ENCODE measurements at regions not wholly inside any gene's neighbourhood (a gene's known extent, or its start where the extent isn't known, plus 50 kb on each side); places are given as distances from the start of the nearest gene placed in this dataset.

- H3K4me1 ChIP-seq (ENCODE audit: control insufficient read depth in 1 of 2, insufficient read depth in 1 of 2, low read depth in 1 of 2, low read length in 1 of 2), result no peaks in the 10 kb centered on the region
- no peak overlapping the region for H3K27ac ChIP-seq
- peaks cover 6% of the 10 kb centered on the region for H3K27me3 ChIP-seq
- no peaks in the 10 kb centered on the region for H3K36me3 ChIP-seq
- H3K4me3 ChIP-seq (ENCODE audit: low read depth in 1 of 2, low read length in 1 of 2), result no peak overlapping the region
- TF ChIP-seq CTCF (IDR thresholded peaks at IDR 0.05), result no peak
- H3K9me3 ChIP-seq, result no peaks in the 10 kb centered on the region
These were observed 282.7 kb upstream of the ADGRL2 start for GRCh38 chr1:81517987-81518386.

GRCh38 chr1:81513796-81514354, 286.9 kb upstream of the ADGRL2 start:
- Histone ChIP-seq H3K27ac (no peak overlapping the region), H3K4me1 (ENCODE audit: control insufficient read depth in 1 of 2, insufficient read depth in 1 of 2, low read depth in 1 of 2, low read length in 1 of 2) (no peaks in the 10 kb centered on the region), H3K36me3 (no peaks in the 10 kb centered on the region), H3K27me3 (peaks cover 6% of the 10 kb centered on the region), H3K4me3 (ENCODE audit: low read depth in 1 of 2, low read length in 1 of 2) (no peak overlapping the region), H3K9me3 (no peaks in the 10 kb centered on the region)
- no peak for TF ChIP-seq CTCF (IDR thresholded peaks at IDR 0.05)

GRCh38 chr1:81512252-81513003, 288.3 kb upstream of the ADGRL2 start:
- no peaks in the 10 kb centered on the region for H3K27me3 ChIP-seq
- no peak overlapping the region for H3K4me3 ChIP-seq (ENCODE audit: low read depth in 1 of 2, low read length in 1 of 2)
- H3K36me3 ChIP-seq, result no peaks in the 10 kb centered on the region
- H3K9me3 ChIP-seq, result no peaks in the 10 kb centered on the region
- TF ChIP-seq CTCF (IDR thresholded peaks at IDR 0.05), result no peak
- H3K4me1 ChIP-seq (ENCODE audit: control insufficient read depth in 1 of 2, insufficient read depth in 1 of 2, low read depth in 1 of 2, low read length in 1 of 2), result no peaks in the 10 kb centered on the region
- no peak overlapping the region for H3K27ac ChIP-seq

DNA sequence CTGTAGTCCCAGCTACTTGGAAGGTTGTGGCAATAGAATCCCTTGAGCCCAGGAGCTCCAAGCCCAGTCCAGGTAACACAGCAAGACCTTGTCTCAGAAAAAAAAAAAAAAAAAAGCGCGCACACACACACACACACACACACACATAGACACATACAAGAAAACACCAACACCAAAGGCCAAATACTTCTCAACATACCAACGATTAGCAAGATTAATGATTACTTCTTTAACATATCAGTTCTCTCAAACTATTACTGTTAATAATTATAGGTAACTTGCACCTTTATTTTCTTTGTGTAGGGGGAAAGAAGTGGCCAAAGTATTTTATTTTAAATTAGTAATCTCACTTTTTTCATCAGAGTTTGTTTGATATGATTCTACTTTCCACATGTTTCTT, 289.5 kb upstream of the ADGRL2 start:
- H3K4me1 ChIP-seq (ENCODE audit: control insufficient read depth in 1 of 2, insufficient read depth in 1 of 2, low read depth in 1 of 2, low read length in 1 of 2), result no peaks in the 10 kb centered on the region
- H3K27ac ChIP-seq, result no peak overlapping the region
- no peaks in the 10 kb centered on the region for H3K27me3 ChIP-seq
- no peaks in the 10 kb centered on the region for H3K36me3 ChIP-seq
- H3K9me3 ChIP-seq, result no peaks in the 10 kb centered on the region
- no peak overlapping the region for H3K4me3 ChIP-seq (ENCODE audit: low read depth in 1 of 2, low read length in 1 of 2)
- no peak for TF ChIP-seq CTCF (IDR thresholded peaks at IDR 0.05)

GRCh38 chr1:81510701-81511100, 290.0 kb upstream of the ADGRL2 start:
- no peak for TF ChIP-seq CTCF (IDR thresholded peaks at IDR 0.05)
- Histone ChIP-seq H3K27me3 (no peaks in the 10 kb centered on the region), H3K4me3 (ENCODE audit: low read depth in 1 of 2, low read length in 1 of 2) (no peak overlapping the region)

More at GRCh38 chr1:81510701-81511100, 290.0 kb upstream of the ADGRL2 start:
- no peaks in the 10 kb centered on the region for H3K4me1 ChIP-seq (ENCODE audit: control insufficient read depth in 1 of 2, insufficient read depth in 1 of 2, low read depth in 1 of 2, low read length in 1 of 2)
- H3K36me3 ChIP-seq, result no peaks in the 10 kb centered on the region
- no peak overlapping the region for H3K27ac ChIP-seq
- no peaks in the 10 kb centered on the region for H3K9me3 ChIP-seq

Data from neutrophil (primary cell).